ENCODE measurements at regions not wholly inside any gene's neighbourhood (a gene's known extent, or its start where the extent isn't known, plus 50 kb on each side); places are given as distances from the start of the nearest gene placed in this dataset.

- Histone ChIP-seq H3K36me3 (ENCODE audit: control insufficient read depth in 2 of 2, insufficient read depth in 2 of 2, low read length in 1 of 2) (no peaks in the 10 kb centered on the region), H3K4me3 (ENCODE audit: low read depth in 1 of 2, low read length in 2 of 2) (no peak overlapping the region), H3K27ac (ENCODE audit: low read depth in 2 of 2, low read length in 1 of 2) (no peak overlapping the region), H3K27me3 (ENCODE audit: control insufficient read depth in 1 of 2, insufficient read depth in 2 of 2, low read length in 2 of 2) (no peaks in the 10 kb centered on the region), H3K4me1 (ENCODE audit: control insufficient read depth in 2 of 2, insufficient read depth in 2 of 2, low read length in 1 of 2) (no peaks in the 10 kb centered on the region), H3K9me3 (ENCODE audit: control insufficient read depth in 2 of 2, insufficient read depth in 1 of 2, low read depth in 1 of 2, low read length in 1 of 2) (no peaks in the 10 kb centered on the region)
- 59 to 61% methylated on average over 2 of the region's 2 CpGs for WGBS, 2 donors
These were observed 330.7 kb upstream of the SLCO3A1 start for GRCh38 chr15:91522605-91523332.

GRCh38 chr15:91523596-91523995 is 329.9 kb upstream of the SLCO3A1 start:
- H3K9me3 ChIP-seq (ENCODE audit: control insufficient read depth in 2 of 2, insufficient read depth in 1 of 2, low read depth in 1 of 2, low read length in 1 of 2): no peaks in the 10 kb centered on the region
- no peak overlapping the region for H3K4me3 ChIP-seq (ENCODE audit: low read depth in 1 of 2, low read length in 2 of 2)
- no peaks in the 10 kb centered on the region for H3K4me1 ChIP-seq (ENCODE audit: control insufficient read depth in 2 of 2, insufficient read depth in 2 of 2, low read length in 1 of 2)
- WGBS, 2 donors: 88 to 89% methylated on average over 1 of the region's 1 CpG
- no peak overlapping the region for H3K27ac ChIP-seq (ENCODE audit: low read depth in 2 of 2, low read length in 1 of 2)
- H3K36me3 ChIP-seq (ENCODE audit: control insufficient read depth in 2 of 2, insufficient read depth in 2 of 2, low read length in 1 of 2): no peaks in the 10 kb centered on the region
- no peaks in the 10 kb centered on the region for H3K27me3 ChIP-seq (ENCODE audit: control insufficient read depth in 1 of 2, insufficient read depth in 2 of 2, low read length in 2 of 2)

- H3K36me3 ChIP-seq (ENCODE audit: control insufficient read depth in 2 of 2, insufficient read depth in 2 of 2, low read length in 1 of 2): no peaks in the 10 kb centered on the region
- no peak overlapping the region for H3K4me3 ChIP-seq (ENCODE audit: low read depth in 1 of 2, low read length in 2 of 2)
- no peaks in the 10 kb centered on the region for H3K4me1 ChIP-seq (ENCODE audit: control insufficient read depth in 2 of 2, insufficient read depth in 2 of 2, low read length in 1 of 2)
- H3K9me3 ChIP-seq (ENCODE audit: control insufficient read depth in 2 of 2, insufficient read depth in 1 of 2, low read depth in 1 of 2, low read length in 1 of 2): no peaks in the 10 kb centered on the region
- 52 to 80% methylated on average over 2 of the region's 2 CpGs for WGBS, 2 donors
- no peaks in the 10 kb centered on the region for H3K27me3 ChIP-seq (ENCODE audit: control insufficient read depth in 1 of 2, insufficient read depth in 2 of 2, low read length in 2 of 2)
- no peak overlapping the region for H3K27ac ChIP-seq (ENCODE audit: low read depth in 2 of 2, low read length in 1 of 2)
These were observed 329.0 kb upstream of the SLCO3A1 start for GRCh38 chr15:91524534-91524933.

GRCh38 chr15:91525751-91526150 is 327.8 kb upstream of the SLCO3A1 start:
- H3K9me3 ChIP-seq (ENCODE audit: control insufficient read depth in 2 of 2, insufficient read depth in 1 of 2, low read depth in 1 of 2, low read length in 1 of 2): no peaks in the 10 kb centered on the region
- WGBS, 2 donors: 90 to 91% methylated on average over 3 of the region's 3 CpGs
- H3K4me1 ChIP-seq (ENCODE audit: control insufficient read depth in 2 of 2, insufficient read depth in 2 of 2, low read length in 1 of 2): no peaks in the 10 kb centered on the region
- no peaks in the 10 kb centered on the region for H3K27me3 ChIP-seq (ENCODE audit: control insufficient read depth in 1 of 2, insufficient read depth in 2 of 2, low read length in 2 of 2)
- no peak overlapping the region for H3K4me3 ChIP-seq (ENCODE audit: low read depth in 1 of 2, low read length in 2 of 2)
- H3K27ac ChIP-seq (ENCODE audit: low read depth in 2 of 2, low read length in 1 of 2): no peak overlapping the region
- no peaks in the 10 kb centered on the region for H3K36me3 ChIP-seq (ENCODE audit: control insufficient read depth in 2 of 2, insufficient read depth in 2 of 2, low read length in 1 of 2)

- H3K36me3 ChIP-seq (ENCODE audit: control insufficient read depth in 2 of 2, insufficient read depth in 2 of 2, low read length in 1 of 2): no peaks in the 10 kb centered on the region
- 79 to 84% methylated on average over 2 of the region's 2 CpGs for WGBS, 2 donors
- H3K27ac ChIP-seq (ENCODE audit: low read depth in 2 of 2, low read length in 1 of 2): no peak overlapping the region
- H3K9me3 ChIP-seq (ENCODE audit: control insufficient read depth in 2 of 2, insufficient read depth in 1 of 2, low read depth in 1 of 2, low read length in 1 of 2): no peaks in the 10 kb centered on the region
- H3K4me1 ChIP-seq (ENCODE audit: control insufficient read depth in 2 of 2, insufficient read depth in 2 of 2, low read length in 1 of 2): no peaks in the 10 kb centered on the region
- H3K27me3 ChIP-seq (ENCODE audit: control insufficient read depth in 1 of 2, insufficient read depth in 2 of 2, low read length in 2 of 2): no peaks in the 10 kb centered on the region
- H3K4me3 ChIP-seq (ENCODE audit: low read depth in 1 of 2, low read length in 2 of 2): no peak overlapping the region
These were observed 327.1 kb upstream of the SLCO3A1 start for GRCh38 chr15:91526424-91526823.

GRCh38 chr15:91528801-91529200 is 324.7 kb upstream of the SLCO3A1 start:
- WGBS, 2 donors: 53 to 59% methylated on average over 5 of the region's 5 CpGs
- no peak overlapping the region for H3K27ac ChIP-seq (ENCODE audit: low read depth in 2 of 2, low read length in 1 of 2)

GRCh38 chr15:91529534-91529933 is 324.0 kb upstream of the SLCO3A1 start:
- H3K27ac ChIP-seq (ENCODE audit: low read depth in 2 of 2, low read length in 1 of 2): no peak overlapping the region
- no peaks in the 10 kb centered on the region for H3K4me1 ChIP-seq (ENCODE audit: control insufficient read depth in 2 of 2, insufficient read depth in 2 of 2, low read length in 1 of 2)
- H3K27me3 ChIP-seq (ENCODE audit: control insufficient read depth in 1 of 2, insufficient read depth in 2 of 2, low read length in 2 of 2): no peaks in the 10 kb centered on the region
- no peak overlapping the region for H3K4me3 ChIP-seq (ENCODE audit: low read depth in 1 of 2, low read length in 2 of 2)
- no peaks in the 10 kb centered on the region for H3K36me3 ChIP-seq (ENCODE audit: control insufficient read depth in 2 of 2, insufficient read depth in 2 of 2, low read length in 1 of 2)
- WGBS, 2 donors: 66 to 85% methylated on average over 5 of the region's 5 CpGs
- no peaks in the 10 kb centered on the region for H3K9me3 ChIP-seq (ENCODE audit: control insufficient read depth in 2 of 2, insufficient read depth in 1 of 2, low read depth in 1 of 2, low read length in 1 of 2)

More at GRCh38 chr15:91528801-91529200, 324.7 kb upstream of the SLCO3A1 start:
- Histone ChIP-seq H3K27me3 (ENCODE audit: control insufficient read depth in 1 of 2, insufficient read depth in 2 of 2, low read length in 2 of 2) (no peaks in the 10 kb centered on the region), H3K36me3 (ENCODE audit: control insufficient read depth in 2 of 2, insufficient read depth in 2 of 2, low read length in 1 of 2) (no peaks in the 10 kb centered on the region), H3K4me1 (ENCODE audit: control insufficient read depth in 2 of 2, insufficient read depth in 2 of 2, low read length in 1 of 2) (no peaks in the 10 kb centered on the region), H3K4me3 (ENCODE audit: low read depth in 1 of 2, low read length in 2 of 2) (no peak overlapping the region), H3K9me3 (ENCODE audit: control insufficient read depth in 2 of 2, insufficient read depth in 1 of 2, low read depth in 1 of 2, low read length in 1 of 2) (no peaks in the 10 kb centered on the region)

- H3K4me1 ChIP-seq (ENCODE audit: control insufficient read depth in 2 of 2, insufficient read depth in 2 of 2, low read length in 1 of 2): no peaks in the 10 kb centered on the region
- no peak overlapping the region for H3K4me3 ChIP-seq (ENCODE audit: low read depth in 1 of 2, low read length in 2 of 2)
- 83 to 85% methylated on average over 6 of the region's 6 CpGs for WGBS, 2 donors
- H3K36me3 ChIP-seq (ENCODE audit: control insufficient read depth in 2 of 2, insufficient read depth in 2 of 2, low read length in 1 of 2): no peaks in the 10 kb centered on the region
- no peaks in the 10 kb centered on the region for H3K27me3 ChIP-seq (ENCODE audit: control insufficient read depth in 1 of 2, insufficient read depth in 2 of 2, low read length in 2 of 2)
- H3K9me3 ChIP-seq (ENCODE audit: control insufficient read depth in 2 of 2, insufficient read depth in 1 of 2, low read depth in 1 of 2, low read length in 1 of 2): no peaks in the 10 kb centered on the region
- no peak overlapping the region for H3K27ac ChIP-seq (ENCODE audit: low read depth in 2 of 2, low read length in 1 of 2)
These were observed 323.2 kb upstream of the SLCO3A1 start for GRCh38 chr15:91530279-91530678.

- no peaks in the 10 kb centered on the region for H3K36me3 ChIP-seq (ENCODE audit: control insufficient read depth in 2 of 2, insufficient read depth in 2 of 2, low read length in 1 of 2)
- no peaks in the 10 kb centered on the region for H3K9me3 ChIP-seq (ENCODE audit: control insufficient read depth in 2 of 2, insufficient read depth in 1 of 2, low read depth in 1 of 2, low read length in 1 of 2)
- no peak overlapping the region for H3K27ac ChIP-seq (ENCODE audit: low read depth in 2 of 2, low read length in 1 of 2)
- no peaks in the 10 kb centered on the region for H3K27me3 ChIP-seq (ENCODE audit: control insufficient read depth in 1 of 2, insufficient read depth in 2 of 2, low read length in 2 of 2)
- H3K4me1 ChIP-seq (ENCODE audit: control insufficient read depth in 2 of 2, insufficient read depth in 2 of 2, low read length in 1 of 2): no peaks in the 10 kb centered on the region
- no peak overlapping the region for H3K4me3 ChIP-seq (ENCODE audit: low read depth in 1 of 2, low read length in 2 of 2)
- WGBS, 2 donors: 55 to 63% methylated on average over 9 of the region's 9 CpGs
These were observed 322.4 kb upstream of the SLCO3A1 start for GRCh38 chr15:91530956-91531582.

GRCh38 chr15:91534235-91534634 is 319.3 kb upstream of the SLCO3A1 start:
- Histone ChIP-seq H3K9me3 (ENCODE audit: control insufficient read depth in 2 of 2, insufficient read depth in 1 of 2, low read depth in 1 of 2, low read length in 1 of 2) (no peaks in the 10 kb centered on the region), H3K27me3 (ENCODE audit: control insufficient read depth in 1 of 2, insufficient read depth in 2 of 2, low read length in 2 of 2) (no peaks in the 10 kb centered on the region), H3K36me3 (ENCODE audit: control insufficient read depth in 2 of 2, insufficient read depth in 2 of 2, low read length in 1 of 2) (no peaks in the 10 kb centered on the region), H3K27ac (ENCODE audit: low read depth in 2 of 2, low read length in 1 of 2) (no peak overlapping the region), H3K4me1 (ENCODE audit: control insufficient read depth in 2 of 2, insufficient read depth in 2 of 2, low read length in 1 of 2) (no peaks in the 10 kb centered on the region), H3K4me3 (ENCODE audit: low read depth in 1 of 2, low read length in 2 of 2) (no peak overlapping the region)
- 91% methylated on average over 2 of the region's 2 CpGs for WGBS, 2 donors
